WTC11 (cell line): ENCODE measurements at regions not wholly inside any gene's neighbourhood (a gene's known extent, or its start where the extent isn't known, plus 50 kb on each side); places are given as distances from the start of the nearest gene placed in this dataset.

ENCODE experiments used
- ATAC-seq: fragments of 200-7000 bp; cut with Tn5 transposase; 2 replicates; pipeline ENCODE4 v1.10.0; 2021; ENCODE audit warnings: mild to moderate bottlenecking, moderate library complexity
- CTCF ChIA-PET: fragments of 300-600 bp; sonication (Branson Sonifier 250); formaldehyde crosslinking; loops from one replicate; lab custom pipeline; 2021; ENCODE audit warnings: antibody characterized with exemption; lab: Charles Lee
- POLR2A ChIA-PET: fragments of 350-600 bp; sonication (Branson Sonifier 250); formaldehyde crosslinking; loops from one replicate; lab custom pipeline; 2021; ENCODE audit warnings: antibody characterized with exemption; lab: Charles Lee
- DNase-seq: peaks from one replicate; pipeline ENCODE4 v3.0.0; 2021; ENCODE audit warnings: low spot score
- H3K27ac Mint-ChIP-seq: 2 replicates; pipeline ENCODE4 v1.8.0; 2021; ENCODE audit warnings: mixed read lengths
- H3K27me3 Mint-ChIP-seq: 2 replicates; pipeline ENCODE4 v1.8.0; 2021; ENCODE audit warnings: low read depth, mild to moderate bottlenecking, moderate library complexity, mixed read lengths
- H3K36me3 Mint-ChIP-seq: 2 replicates; pipeline ENCODE4 v1.8.0; 2021; ENCODE audit warnings: mixed read lengths
- H3K4me1 Mint-ChIP-seq: 2 replicates; pipeline ENCODE4 v1.8.0; 2022; ENCODE audit warnings: mixed read lengths
- H3K4me3 Mint-ChIP-seq: 2 replicates; pipeline ENCODE4 v1.8.0; 2021; ENCODE audit warnings: mild to moderate bottlenecking, moderate library complexity, mixed read lengths
- H3K9me3 Mint-ChIP-seq: 2 replicates; pipeline ENCODE4 v1.8.0; 2021; ENCODE audit warnings: mixed read lengths
- CBFB ChIP-seq: sonication (generic); formaldehyde crosslinking; IDR thresholded peaks from 2 replicates; pipeline ENCODE4 v1.8.1; 2022; ENCODE audit warnings: mild to moderate bottlenecking, low read depth, missing genetic modification reagents
- ESRRA ChIP-seq: sonication (generic); formaldehyde crosslinking; IDR thresholded peaks from 2 replicates; pipeline ENCODE4 v1.8.1; 2022; ENCODE audit warnings: mild to moderate bottlenecking, missing genetic modification reagents, borderline replicate concordance
- ETV6 ChIP-seq: sonication (generic); formaldehyde crosslinking; IDR thresholded peaks from 2 replicates; pipeline ENCODE4 v1.8.1; 2022; ENCODE audit warnings: mild to moderate bottlenecking, missing genetic modification reagents
- HMGA2 ChIP-seq: fragments of 250-450 bp; sonication (Bioruptor Pico); IDR thresholded peaks from 2 replicates; pipeline ENCODE4 v1.4.0; 2021; ENCODE audit warnings: mild to moderate bottlenecking, moderate library complexity
- IRF2 ChIP-seq: sonication (generic); formaldehyde crosslinking; IDR thresholded peaks from 2 replicates; pipeline ENCODE4 v1.8.0; 2022; ENCODE audit warnings: low read depth, missing genetic modification reagents, borderline replicate concordance
- JAZF1 ChIP-seq: fragments of 250-450 bp; sonication (Bioruptor Pico); IDR thresholded peaks from 2 replicates; pipeline ENCODE4 v1.9.0; 2021; ENCODE audit warnings: moderate library complexity, mild to moderate bottlenecking, inconsistent platforms
- NR1H2 ChIP-seq: sonication (generic); formaldehyde crosslinking; IDR thresholded peaks from 2 replicates; pipeline ENCODE4 v1.9.0; 2021; ENCODE audit warnings: mild to moderate bottlenecking, moderate library complexity, missing genetic modification reagents
- OVOL2 ChIP-seq: fragments of 250-450 bp; sonication (Bioruptor Pico); IDR thresholded peaks from 2 replicates; pipeline ENCODE4 v1.9.0; 2021; ENCODE audit warnings: mild to moderate bottlenecking, borderline replicate concordance
- PRRX2 ChIP-seq: fragments of 250-450 bp; sonication (Bioruptor Pico); IDR thresholded peaks from 2 replicates; pipeline ENCODE4 v1.8.0; 2021; ENCODE audit warnings: mild to moderate bottlenecking
- SMAD3 ChIP-seq: sonication (generic); formaldehyde crosslinking; IDR thresholded peaks from 2 replicates; pipeline ENCODE4 v1.8.0; 2022; ENCODE audit warnings: missing genetic modification reagents, mild to moderate bottlenecking, borderline replicate concordance
- TCF7 ChIP-seq: sonication (generic); formaldehyde crosslinking; IDR thresholded peaks from 2 replicates; pipeline ENCODE4 v1.8.0; 2022; ENCODE audit warnings: mild to moderate bottlenecking, low read depth, missing genetic modification reagents, moderate library complexity
- TEAD1 ChIP-seq: sonication (generic); formaldehyde crosslinking; IDR thresholded peaks from 2 replicates; pipeline ENCODE4 v1.8.0; 2022; ENCODE audit warnings: mild to moderate bottlenecking, missing genetic modification reagents
- TP53 ChIP-seq: sonication (generic); formaldehyde crosslinking; IDR thresholded peaks from 2 replicates; pipeline ENCODE4 v1.8.1; 2023; ENCODE audit warnings: mild to moderate bottlenecking, missing genetic modification reagents
- ZNF121 ChIP-seq: sonication (generic); formaldehyde crosslinking; IDR thresholded peaks from 2 replicates; pipeline ENCODE4 v1.8.0; 2023; ENCODE audit warnings: missing genetic modification reagents
- ZNF416 ChIP-seq: fragments of 250-450 bp; sonication (Bioruptor Pico); IDR thresholded peaks from 2 replicates; pipeline ENCODE4 v1.9.0; 2021; ENCODE audit warnings: mild to moderate bottlenecking, inconsistent platforms
- ZNF671 ChIP-seq: fragments of 250-450 bp; sonication (Bioruptor Pico); IDR thresholded peaks from 2 replicates; pipeline ENCODE4 v1.8.0; 2021; ENCODE audit warnings: mild to moderate bottlenecking
- TF ChIP-seq, protein P1 (sequence below): sonication (generic); formaldehyde crosslinking; IDR thresholded peaks from 2 replicates; pipeline ENCODE4 v1.8.1; 2023; ENCODE audit warnings: mild to moderate bottlenecking, missing genetic modification reagents, moderate library complexity
- TF ChIP-seq, protein P2 (sequence below): sonication (generic); formaldehyde crosslinking; IDR thresholded peaks from 2 replicates; pipeline ENCODE4 v1.8.0; 2022; ENCODE audit warnings: missing genetic modification reagents
- TF ChIP-seq, protein P3 (sequence below): fragments of 250-450 bp; sonication (Bioruptor Pico); IDR thresholded peaks from 2 replicates; pipeline ENCODE4 v2.1.2; 2022; ENCODE audit warnings: mild to moderate bottlenecking, moderate library complexity
- TF ChIP-seq, protein P4 (sequence below): sonication (generic); formaldehyde crosslinking; IDR thresholded peaks from 2 replicates; pipeline ENCODE4 v1.8.0; 2022; ENCODE audit warnings: mild to moderate bottlenecking, missing genetic modification reagents
- TF ChIP-seq, protein P5 (sequence below): sonication (generic); formaldehyde crosslinking; IDR thresholded peaks from 2 replicates; pipeline ENCODE4 v1.8.1; 2023; ENCODE audit warnings: mild to moderate bottlenecking, moderate library complexity, missing genetic modification reagents
- TF ChIP-seq, protein P6 (sequence below): sonication (generic); formaldehyde crosslinking; IDR thresholded peaks from 2 replicates; pipeline ENCODE4 v1.8.1; 2022; ENCODE audit warnings: missing genetic modification reagents, borderline replicate concordance

DNA sequence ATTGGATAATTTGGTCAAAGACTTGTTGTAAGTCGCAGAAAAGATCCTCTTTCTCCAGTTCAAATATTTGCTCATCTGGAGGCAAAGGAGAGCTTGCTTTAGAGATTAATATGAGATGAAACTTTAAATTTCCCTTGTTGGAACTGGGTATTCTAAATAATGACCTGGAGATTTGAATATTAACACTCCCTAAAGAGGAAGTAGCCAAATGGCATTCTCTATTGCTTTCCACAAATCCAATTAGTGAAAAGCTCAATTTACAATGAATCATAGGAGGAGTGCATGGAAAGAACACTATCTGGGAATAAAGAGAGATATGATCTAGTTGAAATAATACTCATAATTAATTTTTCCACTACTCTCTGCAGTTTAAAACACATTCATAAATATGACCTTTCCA is 641.6 kb upstream of the TENM4 start (continued):
- no peak for TF ChIP-seq TEAD1 (CRISPR knock-in tag)
- TF ChIP-seq, protein P1, sequence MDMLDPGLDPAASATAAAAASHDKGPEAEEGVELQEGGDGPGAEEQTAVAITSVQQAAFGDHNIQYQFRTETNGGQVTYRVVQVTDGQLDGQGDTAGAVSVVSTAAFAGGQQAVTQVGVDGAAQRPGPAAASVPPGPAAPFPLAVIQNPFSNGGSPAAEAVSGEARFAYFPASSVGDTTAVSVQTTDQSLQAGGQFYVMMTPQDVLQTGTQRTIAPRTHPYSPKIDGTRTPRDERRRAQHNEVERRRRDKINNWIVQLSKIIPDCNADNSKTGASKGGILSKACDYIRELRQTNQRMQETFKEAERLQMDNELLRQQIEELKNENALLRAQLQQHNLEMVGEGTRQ (CRISPR knock-in tag): no peak
- TF ChIP-seq, protein P2, sequence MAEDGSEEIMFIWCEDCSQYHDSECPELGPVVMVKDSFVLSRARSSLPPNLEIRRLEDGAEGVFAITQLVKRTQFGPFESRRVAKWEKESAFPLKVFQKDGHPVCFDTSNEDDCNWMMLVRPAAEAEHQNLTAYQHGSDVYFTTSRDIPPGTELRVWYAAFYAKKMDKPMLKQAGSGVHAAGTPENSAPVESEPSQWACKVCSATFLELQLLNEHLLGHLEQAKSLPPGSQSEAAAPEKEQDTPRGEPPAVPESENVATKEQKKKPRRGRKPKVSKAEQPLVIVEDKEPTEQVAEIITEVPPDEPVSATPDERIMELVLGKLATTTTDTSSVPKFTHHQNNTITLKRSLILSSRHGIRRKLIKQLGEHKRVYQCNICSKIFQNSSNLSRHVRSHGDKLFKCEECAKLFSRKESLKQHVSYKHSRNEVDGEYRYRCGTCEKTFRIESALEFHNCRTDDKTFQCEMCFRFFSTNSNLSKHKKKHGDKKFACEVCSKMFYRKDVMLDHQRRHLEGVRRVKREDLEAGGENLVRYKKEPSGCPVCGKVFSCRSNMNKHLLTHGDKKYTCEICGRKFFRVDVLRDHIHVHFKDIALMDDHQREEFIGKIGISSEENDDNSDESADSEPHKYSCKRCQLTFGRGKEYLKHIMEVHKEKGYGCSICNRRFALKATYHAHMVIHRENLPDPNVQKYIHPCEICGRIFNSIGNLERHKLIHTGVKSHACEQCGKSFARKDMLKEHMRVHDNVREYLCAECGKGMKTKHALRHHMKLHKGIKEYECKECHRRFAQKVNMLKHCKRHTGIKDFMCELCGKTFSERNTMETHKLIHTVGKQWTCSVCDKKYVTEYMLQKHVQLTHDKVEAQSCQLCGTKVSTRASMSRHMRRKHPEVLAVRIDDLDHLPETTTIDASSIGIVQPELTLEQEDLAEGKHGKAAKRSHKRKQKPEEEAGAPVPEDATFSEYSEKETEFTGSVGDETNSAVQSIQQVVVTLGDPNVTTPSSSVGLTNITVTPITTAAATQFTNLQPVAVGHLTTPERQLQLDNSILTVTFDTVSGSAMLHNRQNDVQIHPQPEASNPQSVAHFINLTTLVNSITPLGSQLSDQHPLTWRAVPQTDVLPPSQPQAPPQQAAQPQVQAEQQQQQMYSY (CRISPR knock-in tag): no peak
- TF ChIP-seq PRRX2 (CRISPR knock-in tag): no peak
- TF ChIP-seq JAZF1 (CRISPR knock-in tag): no peak
- TF ChIP-seq ETV6 (CRISPR knock-in tag): no peak
- TF ChIP-seq CBFB (CRISPR knock-in tag): no peak
- no peak for TF ChIP-seq TCF7
- no peak for TF ChIP-seq ZNF671
- no peak for TF ChIP-seq ZNF121 (CRISPR knock-in tag)
- TF ChIP-seq NR1H2 (CRISPR knock-in tag): no peak
- TF ChIP-seq, protein P3, sequence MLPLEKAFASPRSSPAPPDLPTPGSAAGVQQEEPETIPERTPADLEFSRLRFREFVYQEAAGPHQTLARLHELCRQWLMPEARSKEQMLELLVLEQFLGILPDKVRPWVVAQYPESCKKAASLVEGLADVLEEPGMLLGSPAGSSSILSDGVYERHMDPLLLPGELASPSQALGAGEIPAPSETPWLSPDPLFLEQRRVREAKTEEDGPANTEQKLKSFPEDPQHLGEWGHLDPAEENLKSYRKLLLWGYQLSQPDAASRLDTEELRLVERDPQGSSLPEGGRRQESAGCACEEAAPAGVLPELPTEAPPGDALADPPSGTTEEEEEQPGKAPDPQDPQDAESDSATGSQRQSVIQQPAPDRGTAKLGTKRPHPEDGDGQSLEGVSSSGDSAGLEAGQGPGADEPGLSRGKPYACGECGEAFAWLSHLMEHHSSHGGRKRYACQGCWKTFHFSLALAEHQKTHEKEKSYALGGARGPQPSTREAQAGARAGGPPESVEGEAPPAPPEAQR (CRISPR knock-in tag): no peak
- TF ChIP-seq, protein P4, sequence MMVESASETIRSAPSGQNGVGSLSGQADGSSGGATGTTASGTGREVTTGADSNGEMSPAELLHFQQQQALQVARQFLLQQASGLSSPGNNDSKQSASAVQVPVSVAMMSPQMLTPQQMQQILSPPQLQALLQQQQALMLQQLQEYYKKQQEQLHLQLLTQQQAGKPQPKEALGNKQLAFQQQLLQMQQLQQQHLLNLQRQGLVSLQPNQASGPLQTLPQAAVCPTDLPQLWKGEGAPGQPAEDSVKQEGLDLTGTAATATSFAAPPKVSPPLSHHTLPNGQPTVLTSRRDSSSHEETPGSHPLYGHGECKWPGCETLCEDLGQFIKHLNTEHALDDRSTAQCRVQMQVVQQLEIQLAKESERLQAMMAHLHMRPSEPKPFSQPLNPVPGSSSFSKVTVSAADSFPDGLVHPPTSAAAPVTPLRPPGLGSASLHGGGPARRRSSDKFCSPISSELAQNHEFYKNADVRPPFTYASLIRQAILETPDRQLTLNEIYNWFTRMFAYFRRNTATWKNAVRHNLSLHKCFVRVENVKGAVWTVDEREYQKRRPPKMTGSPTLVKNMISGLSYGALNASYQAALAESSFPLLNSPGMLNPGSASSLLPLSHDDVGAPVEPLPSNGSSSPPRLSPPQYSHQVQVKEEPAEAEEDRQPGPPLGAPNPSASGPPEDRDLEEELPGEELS (CRISPR knock-in tag): no peak
- no peak for TF ChIP-seq IRF2

DNA sequence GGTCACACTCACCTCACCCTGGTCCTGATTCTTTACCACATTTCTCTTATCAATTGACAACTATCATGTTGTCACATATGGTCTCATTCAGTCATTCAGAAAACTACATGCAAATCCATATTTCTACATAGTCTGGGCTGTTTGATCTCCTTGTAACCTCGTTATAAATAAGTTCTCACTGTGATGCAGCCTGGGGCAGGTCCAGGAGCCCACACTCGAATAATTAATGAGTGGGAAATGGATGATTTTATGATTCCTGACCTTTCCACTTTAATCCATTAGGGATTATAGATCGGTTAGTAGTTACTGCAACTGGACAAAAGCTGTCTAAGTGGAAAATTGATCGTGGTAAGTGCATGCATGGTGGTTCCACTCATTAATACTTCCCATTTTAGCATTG is 636.3 kb upstream of the TENM4 start:
- no peak for DNase-seq
- Mint-ChIP-seq H3K9me3 (peaks cover 3% of the 10 kb centered on the region; the same call in 1 of the 2 replicates), H3K4me3 (no peak overlapping the region), H3K36me3 (no peaks in the 10 kb centered on the region), H3K27me3 (no peaks in the 10 kb centered on the region), H3K4me1 (no peaks in the 10 kb centered on the region), H3K27ac (no peak overlapping the region)
- ATAC-seq: no peak
- CTCF ChIA-PET: no interaction called here
- POLR2A ChIA-PET: no interaction called here
- TF ChIP-seq, protein P5, sequence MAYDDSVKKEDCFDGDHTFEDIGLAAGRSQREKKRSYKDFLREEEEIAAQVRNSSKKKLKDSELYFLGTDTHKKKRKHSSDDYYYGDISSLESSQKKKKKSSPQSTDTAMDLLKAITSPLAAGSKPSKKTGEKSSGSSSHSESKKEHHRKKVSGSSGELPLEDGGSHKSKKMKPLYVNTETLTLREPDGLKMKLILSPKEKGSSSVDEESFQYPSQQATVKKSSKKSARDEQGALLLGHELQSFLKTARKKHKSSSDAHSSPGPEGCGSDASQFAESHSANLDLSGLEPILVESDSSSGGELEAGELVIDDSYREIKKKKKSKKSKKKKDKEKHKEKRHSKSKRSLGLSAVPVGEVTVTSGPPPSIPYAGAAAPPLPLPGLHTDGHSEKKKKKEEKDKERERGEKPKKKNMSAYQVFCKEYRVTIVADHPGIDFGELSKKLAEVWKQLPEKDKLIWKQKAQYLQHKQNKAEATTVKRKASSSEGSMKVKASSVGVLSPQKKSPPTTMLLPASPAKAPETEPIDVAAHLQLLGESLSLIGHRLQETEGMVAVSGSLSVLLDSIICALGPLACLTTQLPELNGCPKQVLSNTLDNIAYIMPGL (CRISPR knock-in tag): no peak
- TF ChIP-seq ESRRA (CRISPR knock-in tag): no peak
- TF ChIP-seq SMAD3: no peak
- TF ChIP-seq IRF2: no peak
- TF ChIP-seq, protein P6, sequence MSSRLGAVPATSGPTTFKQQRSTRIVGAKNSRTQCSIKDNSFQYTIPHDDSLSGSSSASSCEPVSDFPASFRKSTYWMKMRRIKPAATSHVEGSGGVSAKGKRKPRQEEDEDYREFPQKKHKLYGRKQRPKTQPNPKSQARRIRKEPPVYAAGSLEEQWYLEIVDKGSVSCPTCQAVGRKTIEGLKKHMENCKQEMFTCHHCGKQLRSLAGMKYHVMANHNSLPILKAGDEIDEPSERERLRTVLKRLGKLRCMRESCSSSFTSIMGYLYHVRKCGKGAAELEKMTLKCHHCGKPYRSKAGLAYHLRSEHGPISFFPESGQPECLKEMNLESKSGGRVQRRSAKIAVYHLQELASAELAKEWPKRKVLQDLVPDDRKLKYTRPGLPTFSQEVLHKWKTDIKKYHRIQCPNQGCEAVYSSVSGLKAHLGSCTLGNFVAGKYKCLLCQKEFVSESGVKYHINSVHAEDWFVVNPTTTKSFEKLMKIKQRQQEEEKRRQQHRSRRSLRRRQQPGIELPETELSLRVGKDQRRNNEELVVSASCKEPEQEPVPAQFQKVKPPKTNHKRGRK (CRISPR knock-in tag): no peak
- TF ChIP-seq HMGA2 (CRISPR knock-in tag): no peak
- TF ChIP-seq, protein P1 (CRISPR knock-in tag): no peak
- TF ChIP-seq TP53 (CRISPR knock-in tag): no peak
- no peak for TF ChIP-seq OVOL2 (CRISPR knock-in tag)
- no peak for TF ChIP-seq CBFB (CRISPR knock-in tag)
- TF ChIP-seq ZNF416 (CRISPR knock-in tag): no peak
